CD4-positive, alpha-beta T cell (primary cell): ENCODE measurements at regions not wholly inside any gene's neighbourhood (a gene's known extent, or its start where the extent isn't known, plus 50 kb on each side); places are given as distances from the start of the nearest gene placed in this dataset.

Source experiments
- ATAC-seq: fragments of 200-7000 bp; cut with Tn5 transposase; one replicate; pipeline ENCODE4 v1.10.0; 2022; ENCODE audit warnings: mild to moderate bottlenecking; ENCODE audit not compliant: poor library complexity
- CTCF ChIA-PET: fragments of 350-600 bp; sonication (Branson Sonifier 250); formaldehyde crosslinking; loops from one replicate; lab custom pipeline; 2021; ENCODE audit warnings: antibody characterized with exemption, inconsistent platforms; lab: Charles Lee
- POLR2A ChIA-PET: fragments of 350-600 bp; sonication (Branson Sonifier 250); formaldehyde crosslinking; loops from one replicate; lab custom pipeline; 2021; ENCODE audit warnings: antibody characterized with exemption, inconsistent platforms; lab: Charles Lee
- DNase-seq, 14 experiments: peaks; one replicate each; pipeline ENCODE4 v3.0.0-alpha.2; 2013 to 2020; ENCODE audit warnings: mixed read lengths in 2 of 14
- H3K27ac ChIP-seq, 2 donors: one replicate each; pipeline versions ENCODE4 v1.5.1 to v1.7.0; 2013; ENCODE audit warnings: low read length in 2 of 2, low read depth in 1 of 2, mild to moderate bottlenecking in 1 of 2
- H3K27me3 ChIP-seq, 2 experiments: 1 replicate in 1 of 2; 2 replicates in 1 of 2; pipeline versions ENCODE4 v1.6.1 to v1.7.0; 2013; ENCODE audit warnings: low read length in 2 of 2, control low read depth in 1 of 2, mild to moderate bottlenecking in 1 of 2, moderate library complexity in 1 of 2; ENCODE audit not compliant: insufficient read depth in 2 of 2, control insufficient read depth in 1 of 2
- H3K36me3 ChIP-seq: one replicate; pipeline ENCODE4 v1.6.1; 2013; ENCODE audit warnings: low read length, control low read depth; ENCODE audit not compliant: insufficient read depth
- H3K4me1 ChIP-seq: one replicate; pipeline ENCODE4 v1.6.1; 2013; ENCODE audit warnings: low read length, control low read depth; ENCODE audit not compliant: insufficient read depth
- H3K4me3 ChIP-seq: one replicate; pipeline ENCODE4 v1.5.1; 2013; ENCODE audit warnings: mild to moderate bottlenecking, low read length, moderate library complexity
- H3K9me3 ChIP-seq, 2 experiments: 1 replicate in 1 of 2; 2 replicates in 1 of 2; pipeline versions ENCODE4 v1.6.1 to v1.7.0; 2013; ENCODE audit warnings: low read length in 2 of 2, mild to moderate bottlenecking in 2 of 2, control low read depth in 1 of 2, moderate library complexity in 1 of 2; ENCODE audit not compliant: control insufficient read depth in 1 of 2, insufficient read depth in 1 of 2
- H3K27ac Mint-ChIP-seq: one replicate; pipeline ENCODE4 v1.8.0; 2020; ENCODE audit warnings: mixed read lengths
- H3K27me3 Mint-ChIP-seq: one replicate; pipeline ENCODE4 v1.8.0; 2021; ENCODE audit warnings: mixed read lengths
- H3K36me3 Mint-ChIP-seq: one replicate; pipeline ENCODE4 v1.8.0; 2021; ENCODE audit warnings: low read depth, mixed read lengths
- H3K4me1 Mint-ChIP-seq: one replicate; pipeline ENCODE4 v1.8.0; 2021; ENCODE audit warnings: low read depth, mixed read lengths
- H3K4me3 Mint-ChIP-seq: one replicate; pipeline ENCODE4 v1.8.0; 2020; ENCODE audit warnings: mild to moderate bottlenecking, mixed read lengths
- H3K9me3 Mint-ChIP-seq: one replicate; pipeline ENCODE4 v1.8.0; 2020; ENCODE audit warnings: mixed read lengths
- CTCF ChIP-seq: fragments of 200-600 bp; IDR thresholded peaks from one replicate; pipeline ENCODE4 v1.8.0; 2022; ENCODE audit warnings: antibody characterized with exemption, mild to moderate bottlenecking
- intact Hi-C, 2 experiments: fragments of 100-400 bp; cut with DNase I in 1 of 2; cut with micrococcal nuclease in 1 of 2; formaldehyde crosslinking; loops; one replicate each; pipeline versions ENCODE4 v1.15.1 to v1.9.0; 2023 to 2025; cut with DNase I, micrococcal nuclease

DNA sequence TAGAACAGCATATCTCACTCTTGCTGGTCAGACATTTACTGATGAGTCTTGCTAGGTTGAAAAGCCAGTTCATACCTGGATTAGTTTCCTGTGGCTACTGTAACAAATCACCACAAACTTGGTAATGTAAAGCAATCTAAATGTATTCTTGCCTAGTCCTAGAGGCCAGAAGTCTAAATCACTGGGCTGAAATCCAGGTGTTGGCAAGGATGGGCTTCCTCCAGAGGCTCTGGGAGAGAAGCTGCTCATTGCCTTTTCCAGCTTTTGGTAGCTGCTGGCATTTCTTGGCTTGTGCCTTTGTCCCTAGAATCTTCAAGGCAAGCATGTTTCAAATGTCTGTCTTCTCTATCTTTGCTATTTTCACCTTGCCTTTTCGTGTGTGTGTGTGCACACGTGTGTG, 62.3 kb upstream of the MAP4K3 start:
- H3K4me3 Mint-ChIP-seq, result no peak overlapping the region
- H3K4me1 Mint-ChIP-seq, result no peaks in the 10 kb centered on the region
- H3K27me3 ChIP-seq, result no peaks in the 10 kb centered on the region
- H3K36me3 ChIP-seq, result no peaks in the 10 kb centered on the region
- H3K4me3 ChIP-seq, result no peak overlapping the region
- intact Hi-C loops, result no loop called here
- ChIA-PET POLR2A (no interaction called here), CTCF (no interaction called here)
- DNase-seq (no peak), ATAC-seq (no peak)
- no peaks in the 10 kb centered on the region for H3K4me1 ChIP-seq
- TF ChIP-seq CTCF, result no peak
- peaks cover 12% of the 10 kb centered on the region for H3K27me3 Mint-ChIP-seq
- H3K9me3 ChIP-seq, result no peaks in the 10 kb centered on the region
- no peaks in the 10 kb centered on the region for H3K9me3 Mint-ChIP-seq
- no peak overlapping the region for H3K27ac ChIP-seq
- H3K27ac Mint-ChIP-seq, result no peak overlapping the region
- H3K36me3 Mint-ChIP-seq, result no peaks in the 10 kb centered on the region

GRCh38 chr2:39501412-39501811, 64.3 kb upstream of the MAP4K3 start:
- Mint-ChIP-seq H3K4me1 (no peaks in the 10 kb centered on the region), H3K9me3 (no peaks in the 10 kb centered on the region), H3K27me3 (peaks cover 14% of the 10 kb centered on the region), H3K4me3 (no peak overlapping the region), H3K27ac (no peak overlapping the region), H3K36me3 (no peaks in the 10 kb centered on the region)
- no peak for TF ChIP-seq CTCF
- CTCF ChIA-PET, result interaction anchor here (0.7 kb wide), 1 partner anchor 15 kb away, joined by 3 read pairs; no protein-coding TSS in a partner anchor
- Histone ChIP-seq H3K27ac (no peak overlapping the region), H3K36me3 (no peaks in the 10 kb centered on the region), H3K4me1 (no peaks in the 10 kb centered on the region), H3K4me3 (no peak overlapping the region), H3K27me3 (no peaks in the 10 kb centered on the region), H3K9me3 (no peaks in the 10 kb centered on the region)
- no peak for DNase-seq
- no peak for ATAC-seq
- intact Hi-C loops, result no loop called here
- POLR2A ChIA-PET, result no interaction called here

GRCh38 chr2:39503277-39503676, 66.2 kb upstream of the MAP4K3 start:
- CTCF ChIA-PET, result no interaction called here

More at GRCh38 chr2:39503277-39503676, 66.2 kb upstream of the MAP4K3 start:
- H3K27me3 ChIP-seq, result no peaks in the 10 kb centered on the region
- intact Hi-C loops, result no loop called here
- H3K4me1 ChIP-seq, result no peaks in the 10 kb centered on the region
- Mint-ChIP-seq H3K4me1 (no peaks in the 10 kb centered on the region), H3K4me3 (no peak overlapping the region), H3K27ac (no peak overlapping the region), H3K9me3 (no peaks in the 10 kb centered on the region), H3K36me3 (no peaks in the 10 kb centered on the region), H3K27me3 (peaks cover 14% of the 10 kb centered on the region)
- no peaks in the 10 kb centered on the region for H3K36me3 ChIP-seq
- no peaks in the 10 kb centered on the region for H3K9me3 ChIP-seq
- no peak for TF ChIP-seq CTCF
- no peak overlapping the region for H3K27ac ChIP-seq
- no peak for ATAC-seq
- DNase-seq, result no peak
- POLR2A ChIA-PET, result no interaction called here
- no peak overlapping the region for H3K4me3 ChIP-seq
